GM23248 (cell line): ENCODE measurements at regions not wholly inside any gene's neighbourhood (a gene's known extent, or its start where the extent isn't known, plus 50 kb on each side); places are given as distances from the start of the nearest gene placed in this dataset.

Experiments used
- DNase-seq: peaks from one replicate; pipeline ENCODE4 v3.0.0-alpha.2; 2015
- H2AFZ ChIP-seq: fragments of 200-600 bp; sonication (generic); 2 replicates; pipeline ENCODE4 v1.6.1; 2016; ENCODE audit warnings: antibody characterized with exemption
- H3F3A ChIP-seq: fragments of 200-600 bp; sonication (generic); 2 replicates; pipeline ENCODE4 v1.6.1; 2016; ENCODE audit warnings: mild to moderate bottlenecking, antibody characterized with exemption, mixed run types; ENCODE audit not compliant: insufficient read depth
- H3K27ac ChIP-seq: fragments of 200-600 bp; sonication (generic); 2 replicates; pipeline ENCODE4 v1.5.1; 2016; ENCODE audit warnings: mild to moderate bottlenecking
- H3K27me3 ChIP-seq: fragments of 200-600 bp; sonication (generic); replicated peaks from 2 replicates; pipeline ENCODE4 v1.6.1; 2016; ENCODE audit warnings: mild to moderate bottlenecking; ENCODE audit not compliant: insufficient read depth
- H3K36me3 ChIP-seq: fragments of 200-600 bp; sonication (generic); 2 replicates; pipeline ENCODE4 v1.6.1; 2016; ENCODE audit warnings: low read depth, mild to moderate bottlenecking
- H3K4me1 ChIP-seq: fragments of 200-600 bp; sonication (generic); 2 replicates; pipeline ENCODE4 v1.6.1; 2016; ENCODE audit warnings: mild to moderate bottlenecking; ENCODE audit not compliant: insufficient read depth
- H3K4me2 ChIP-seq: fragments of 200-600 bp; sonication (generic); one replicate; pipeline ENCODE4 v1.6.1; 2016; ENCODE audit warnings: mild to moderate bottlenecking; ENCODE audit not compliant: unreplicated experiment
- H3K4me3 ChIP-seq: fragments of 200-600 bp; sonication (generic); 2 replicates; pipeline ENCODE4 v1.5.1; 2016; ENCODE audit warnings: mild to moderate bottlenecking
- H3K79me2 ChIP-seq: fragments of 200-600 bp; sonication (generic); 2 replicates; pipeline ENCODE4 v1.6.1; 2016; ENCODE audit warnings: mild to moderate bottlenecking; ENCODE audit not compliant: insufficient read depth
- H3K9ac ChIP-seq: fragments of 200-600 bp; sonication (generic); 2 replicates; pipeline ENCODE4 v1.6.1; 2016; ENCODE audit warnings: mild to moderate bottlenecking
- H3K9me2 ChIP-seq: fragments of 200-600 bp; sonication (generic); 2 replicates; pipeline ENCODE4 v1.6.1; 2016; ENCODE audit warnings: mixed run types, mild to moderate bottlenecking, moderate library complexity; ENCODE audit not compliant: insufficient read depth
- H3K9me3 ChIP-seq: fragments of 200-600 bp; sonication (generic); one replicate; pipeline ENCODE4 v1.6.1; 2017; ENCODE audit warnings: low read depth
- H4K20me1 ChIP-seq: fragments of 200-600 bp; sonication (generic); 2 replicates; pipeline ENCODE4 v1.6.0; 2016; ENCODE audit not compliant: insufficient read depth
- EZH2 ChIP-seq: fragments of 200-600 bp; sonication (generic); IDR thresholded peaks from 2 replicates; pipeline ENCODE4 v1.6.1; 2018; ENCODE audit warnings: antibody characterized with exemption, mild to moderate bottlenecking; ENCODE audit not compliant: insufficient read depth, poor library complexity, severe bottlenecking
- EZH2phosphoT487 ChIP-seq: fragments of 200-600 bp; sonication (generic); IDR thresholded peaks from 2 replicates; pipeline ENCODE4 v1.6.1; 2018; ENCODE audit warnings: antibody characterized with exemption, moderate library complexity, mild to moderate bottlenecking, low read depth; ENCODE audit not compliant: insufficient read depth
- WGBS, 2 experiments: methylation state at CpG; one replicate each; pipeline ENCODE4 v1.1.6; 2015 to 2017; ENCODE audit warnings: low lambda C conversion rate in 2 of 2, low coverage in 1 of 2; ENCODE audit errors: missing lambda C conversion rate in 2 of 2; 5-methylcytosine and 5-hydroxymethylcytosine counted together
- in situ Hi-C: fragments of 300-500 bp; cut with MboI; formaldehyde crosslinking; loops from 2 replicates; pipeline ENCODE4 v1.15.0; 2020

GRCh38 chr2:64234150-64234549, 89.9 kb upstream of the PELI1 start:
- DNase-seq = no peak
- TF ChIP-seq EZH2phosphoT487 = no peak
- no peak for TF ChIP-seq EZH2
- Histone ChIP-seq H4K20me1 (no peaks in the 10 kb centered on the region), H3K27ac (no peak overlapping the region), H3F3A (no peaks in the 10 kb centered on the region), H3K4me1 (no peaks in the 10 kb centered on the region), H3K4me3 (no peak overlapping the region), H3K9me2 (no peaks in the 10 kb centered on the region), H3K9me3 (no peaks in the 10 kb centered on the region), H3K36me3 (no peaks in the 10 kb centered on the region), H3K9ac (no peak overlapping the region), H3K27me3 (peaks cover 40% of the 10 kb centered on the region), H3K79me2 (no peaks in the 10 kb centered on the region), H2AFZ (no peak overlapping the region), H3K4me2 (no peak overlapping the region)
- in situ Hi-C loops = no loop called here
- 77 to 78% methylated on average over 5 of the region's 5 CpGs for WGBS, 2 experiments

GRCh38 chr2:64234785-64235184, 90.6 kb upstream of the PELI1 start:
- Histone ChIP-seq H3K9ac (no peak overlapping the region), H3K27me3 (peaks cover 41% of the 10 kb centered on the region), H3K27ac (no peak overlapping the region), H3K9me3 (no peaks in the 10 kb centered on the region), H4K20me1 (no peaks in the 10 kb centered on the region), H3F3A (no peaks in the 10 kb centered on the region), H2AFZ (no peak overlapping the region), H3K4me2 (no peak overlapping the region), H3K79me2 (no peaks in the 10 kb centered on the region), H3K4me3 (no peak overlapping the region), H3K9me2 (no peaks in the 10 kb centered on the region), H3K4me1 (no peaks in the 10 kb centered on the region), H3K36me3 (no peaks in the 10 kb centered on the region)
- TF ChIP-seq EZH2phosphoT487 = no peak
- no peak for TF ChIP-seq EZH2
- 91 to 98% methylated on average over 3 of the region's 3 CpGs for WGBS, 2 experiments
- DNase-seq = no peak
- in situ Hi-C loops = no loop called here

GRCh38 chr2:64237266-64237665, 93.0 kb upstream of the PELI1 start:
- no peak overlapping the region for H3K27ac ChIP-seq
- DNase-seq = no peak
- no peak for TF ChIP-seq EZH2phosphoT487
- no peak for TF ChIP-seq EZH2
- H3K36me3 ChIP-seq = no peaks in the 10 kb centered on the region
- no peaks in the 10 kb centered on the region for H4K20me1 ChIP-seq
- WGBS, 2 experiments = 85% methylated on average over 2 of the region's 2 CpGs
- no peak overlapping the region for H3K4me3 ChIP-seq
- no peaks in the 10 kb centered on the region for H3K9me2 ChIP-seq
- in situ Hi-C loops = no loop called here
- H2AFZ ChIP-seq = no peak overlapping the region
- peaks cover 38% of the 10 kb centered on the region for H3K27me3 ChIP-seq
- no peak overlapping the region for H3K9ac ChIP-seq
- no peaks in the 10 kb centered on the region for H3K4me1 ChIP-seq
- H3F3A ChIP-seq = no peaks in the 10 kb centered on the region
- no peak overlapping the region for H3K4me2 ChIP-seq
- no peaks in the 10 kb centered on the region for H3K9me3 ChIP-seq
- H3K79me2 ChIP-seq = no peaks in the 10 kb centered on the region

GRCh38 chr2:64238799-64239198, 94.6 kb upstream of the PELI1 start:
- H3K36me3 ChIP-seq = no peaks in the 10 kb centered on the region
- no peak overlapping the region for H2AFZ ChIP-seq
- 78 to 85% methylated on average over 4 of the region's 4 CpGs for WGBS, 2 experiments
- H3F3A ChIP-seq = no peaks in the 10 kb centered on the region
- in situ Hi-C loops = no loop called here
- H3K27me3 ChIP-seq = peaks cover 42% of the 10 kb centered on the region
- no peaks in the 10 kb centered on the region for H4K20me1 ChIP-seq
- H3K4me1 ChIP-seq = no peaks in the 10 kb centered on the region
- H3K9me3 ChIP-seq = no peaks in the 10 kb centered on the region
- no peak for DNase-seq
- no peak overlapping the region for H3K4me2 ChIP-seq
- no peak overlapping the region for H3K4me3 ChIP-seq
- no peaks in the 10 kb centered on the region for H3K79me2 ChIP-seq
- TF ChIP-seq EZH2 (no peak), EZH2phosphoT487 (no peak)
- no peak overlapping the region for H3K9ac ChIP-seq
- no peak overlapping the region for H3K27ac ChIP-seq
- no peaks in the 10 kb centered on the region for H3K9me2 ChIP-seq
